CD14-positive monocyte (primary cell): ENCODE measurements at regions not wholly inside any gene's neighbourhood (a gene's known extent, or its start where the extent isn't known, plus 50 kb on each side); places are given as distances from the start of the nearest gene placed in this dataset.

Experiments
- DNase-seq, 3 donors: peaks; one replicate each; pipeline ENCODE4 v3.0.0-alpha.2; 2011 to 2022
- H2AFZ ChIP-seq: 2 replicates; pipeline ENCODE4 v1.6.0; 2012; ENCODE audit warnings: mild to moderate bottlenecking, low read depth, low read length, inconsistent platforms; ENCODE audit not compliant: insufficient read depth, poor library complexity, severe bottlenecking
- H3K27ac ChIP-seq, 2 donors: 1 replicate in 1 of 2; 2 replicates in 1 of 2; pipeline ENCODE4 v1.5.1; 2012 to 2013; ENCODE audit warnings: low read length in 2 of 2, control low read depth in 1 of 2, inconsistent platforms in 1 of 2, low read depth in 1 of 2, mild to moderate bottlenecking in 1 of 2
- H3K27me3 ChIP-seq, 2 donors: one replicate each; pipeline versions ENCODE4 v1.6.0 to v1.6.1; 2011 to 2013; ENCODE audit warnings: low read length in 2 of 2; ENCODE audit not compliant: control insufficient read depth in 2 of 2, insufficient read depth in 2 of 2
- H3K36me3 ChIP-seq, 2 donors: replicated peaks in 1 of 2; 1 replicate in 1 of 2; 2 replicates in 1 of 2; pipeline versions ENCODE4 v1.5.1 to v1.6.1; 2012 to 2013; ENCODE audit warnings: low read length in 2 of 2, control low read depth in 1 of 2, inconsistent platforms in 1 of 2, mild to moderate bottlenecking in 1 of 2; ENCODE audit not compliant: insufficient read depth in 2 of 2, control insufficient read depth in 1 of 2
- H3K4me1 ChIP-seq, 2 donors: 1 replicate in 1 of 2; 2 replicates in 1 of 2; pipeline versions ENCODE4 v1.5.1 to v1.6.1; 2012 to 2013; ENCODE audit warnings: low read length in 2 of 2, control low read depth in 1 of 2, inconsistent platforms in 1 of 2, mild to moderate bottlenecking in 1 of 2, moderate library complexity in 1 of 2; ENCODE audit not compliant: insufficient read depth in 2 of 2, control insufficient read depth in 1 of 2
- H3K4me2 ChIP-seq: replicated peaks from 2 replicates; pipeline ENCODE3; 2012; ENCODE audit warnings: low read length, moderate library complexity, mild to moderate bottlenecking; ENCODE audit not compliant: poor library complexity, severe bottlenecking; ENCODE audit errors: extremely low read depth
- H3K4me3 ChIP-seq, 3 experiments: fragments of 200-600 bp in 1 of 3; sonication (generic) in 1 of 3; replicated peaks in 1 of 3; 1 replicate in 2 of 3; 2 replicates in 1 of 3; pipeline ENCODE4 v1.5.1; 2011 to 2013; ENCODE audit warnings: low read length in 3 of 3, mild to moderate bottlenecking in 3 of 3, control low read depth in 2 of 3, low read depth in 2 of 3, inconsistent platforms in 1 of 3, moderate library complexity in 1 of 3
- H3K79me2 ChIP-seq: 2 replicates; pipeline ENCODE4 v1.6.0; 2012; ENCODE audit warnings: mild to moderate bottlenecking, control low read depth, inconsistent platforms, low read length, moderate library complexity; ENCODE audit not compliant: insufficient read depth
- H3K9ac ChIP-seq: 2 replicates; pipeline ENCODE4 v1.6.0; 2017; ENCODE audit warnings: low read length, mild to moderate bottlenecking; ENCODE audit not compliant: insufficient read depth, poor library complexity, severe bottlenecking
- H3K9me3 ChIP-seq, 2 donors: replicated peaks in 1 of 2; 1 replicate in 1 of 2; 2 replicates in 1 of 2; pipeline versions ENCODE4 v1.5.1 to v1.6.1; 2012 to 2013; ENCODE audit warnings: low read length in 2 of 2, control low read depth in 1 of 2; ENCODE audit not compliant: control insufficient read depth in 1 of 2, insufficient read depth in 1 of 2
- H4K20me1 ChIP-seq: 2 replicates; pipeline ENCODE4 v1.6.0; 2012; ENCODE audit warnings: mild to moderate bottlenecking, low read length, control low read depth, moderate library complexity; ENCODE audit not compliant: insufficient read depth
- H3K27ac Mint-ChIP-seq, 7 donors: one replicate each; pipeline ENCODE4 v1.8.0; 2020; ENCODE audit warnings: mild to moderate bottlenecking in 7 of 7, mixed read lengths in 7 of 7, moderate library complexity in 6 of 7, inconsistent platforms in 2 of 7
- H3K27me3 Mint-ChIP-seq, 3 donors: one replicate each; pipeline ENCODE4 v1.8.0; 2021 to 2022; ENCODE audit warnings: low read depth in 3 of 3, mild to moderate bottlenecking in 3 of 3, mixed read lengths in 3 of 3, moderate library complexity in 3 of 3, inconsistent platforms in 1 of 3
- H3K36me3 Mint-ChIP-seq, 2 donors: one replicate each; pipeline ENCODE4 v1.8.0; 2020; ENCODE audit warnings: mixed read lengths in 2 of 2, inconsistent platforms in 1 of 2, mild to moderate bottlenecking in 1 of 2
- H3K4me1 Mint-ChIP-seq: one replicate; pipeline ENCODE4 v1.8.0; 2020; ENCODE audit warnings: mild to moderate bottlenecking, mixed read lengths
- H3K4me3 Mint-ChIP-seq, 2 donors: one replicate each; pipeline ENCODE4 v1.8.0; 2020; ENCODE audit warnings: mild to moderate bottlenecking in 2 of 2, mixed read lengths in 2 of 2, moderate library complexity in 1 of 2
- H3K9me3 Mint-ChIP-seq, 7 donors: one replicate each; pipeline ENCODE4 v1.8.0; 2020 to 2022; ENCODE audit warnings: mixed read lengths in 7 of 7, mild to moderate bottlenecking in 6 of 7, moderate library complexity in 6 of 7, inconsistent platforms in 2 of 7
- WGBS: methylation state at CpG from one replicate; pipeline ENCODE4 v1.1.5; 2013; ENCODE audit warnings: missing lambda C conversion rate; ENCODE audit not compliant: insufficient coverage; 5-methylcytosine and 5-hydroxymethylcytosine counted together
- intact Hi-C, 2 donors: fragments of 100-400 bp; cut with micrococcal nuclease; formaldehyde crosslinking; loops; one replicate each; pipeline versions ENCODE4 v1.15.0 to v1.15.1; 2023
- TF ChIP-seq, protein P1 (sequence below): fragments of 200-600 bp; IDR thresholded peaks from one replicate; pipeline ENCODE4 v1.8.0; 2022; ENCODE audit warnings: antibody characterized with exemption, mild to moderate bottlenecking

DNA sequence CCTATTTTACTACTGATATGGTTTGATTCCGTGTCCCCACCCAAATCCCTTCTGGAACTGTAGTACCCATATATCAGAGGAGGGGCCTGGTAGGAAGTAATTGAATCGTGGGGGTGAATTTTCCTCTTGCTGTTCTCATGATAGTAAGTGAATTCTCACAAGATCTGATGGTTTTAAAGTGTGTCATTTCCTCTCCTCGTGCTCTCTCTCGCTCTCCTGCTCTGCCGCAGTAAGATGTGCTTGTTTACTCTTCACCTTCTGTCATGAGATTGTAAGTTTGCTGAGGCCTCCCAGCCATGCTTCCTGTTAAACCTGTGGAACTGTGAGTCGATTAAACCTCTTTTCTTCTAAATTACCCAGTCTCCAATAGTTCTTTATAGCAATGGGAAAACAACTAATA, 81.2 kb upstream of the ZBTB20 start:
- H3K27me3 Mint-ChIP-seq = peaks cover 0 to 8% (median 1%) of the 10 kb centered on the region in 3 donors
- peaks cover 0 to 4% of the 10 kb centered on the region in 2 donors for H3K27me3 ChIP-seq
- TF ChIP-seq, protein P1, sequence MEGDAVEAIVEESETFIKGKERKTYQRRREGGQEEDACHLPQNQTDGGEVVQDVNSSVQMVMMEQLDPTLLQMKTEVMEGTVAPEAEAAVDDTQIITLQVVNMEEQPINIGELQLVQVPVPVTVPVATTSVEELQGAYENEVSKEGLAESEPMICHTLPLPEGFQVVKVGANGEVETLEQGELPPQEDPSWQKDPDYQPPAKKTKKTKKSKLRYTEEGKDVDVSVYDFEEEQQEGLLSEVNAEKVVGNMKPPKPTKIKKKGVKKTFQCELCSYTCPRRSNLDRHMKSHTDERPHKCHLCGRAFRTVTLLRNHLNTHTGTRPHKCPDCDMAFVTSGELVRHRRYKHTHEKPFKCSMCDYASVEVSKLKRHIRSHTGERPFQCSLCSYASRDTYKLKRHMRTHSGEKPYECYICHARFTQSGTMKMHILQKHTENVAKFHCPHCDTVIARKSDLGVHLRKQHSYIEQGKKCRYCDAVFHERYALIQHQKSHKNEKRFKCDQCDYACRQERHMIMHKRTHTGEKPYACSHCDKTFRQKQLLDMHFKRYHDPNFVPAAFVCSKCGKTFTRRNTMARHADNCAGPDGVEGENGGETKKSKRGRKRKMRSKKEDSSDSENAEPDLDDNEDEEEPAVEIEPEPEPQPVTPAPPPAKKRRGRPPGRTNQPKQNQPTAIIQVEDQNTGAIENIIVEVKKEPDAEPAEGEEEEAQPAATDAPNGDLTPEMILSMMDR = no peak
- no peak overlapping the region for H3K9ac ChIP-seq
- no peaks in the 10 kb centered on the region for H3K4me1 ChIP-seq
- H3K27ac Mint-ChIP-seq = no peak overlapping the region
- H3K36me3 Mint-ChIP-seq = no peaks in the 10 kb centered on the region
- no peak overlapping the region for H2AFZ ChIP-seq
- no peak overlapping the region for H3K4me3 Mint-ChIP-seq
- no peak overlapping the region for H3K27ac ChIP-seq
- H3K9me3 ChIP-seq = no peaks in the 10 kb centered on the region
- no peaks in the 10 kb centered on the region for H4K20me1 ChIP-seq
- no peaks in the 10 kb centered on the region for H3K9me3 Mint-ChIP-seq
- no peaks in the 10 kb centered on the region for H3K79me2 ChIP-seq
- H3K4me2 ChIP-seq = no peak overlapping the region
- DNase-seq = no peak
- intact Hi-C loops = no loop called here
- 100% methylated on average over 3 of the region's 6 CpGs for WGBS
- H3K4me1 Mint-ChIP-seq = no peaks in the 10 kb centered on the region
- no peak overlapping the region for H3K4me3 ChIP-seq
- no peaks in the 10 kb centered on the region for H3K36me3 ChIP-seq

DNA sequence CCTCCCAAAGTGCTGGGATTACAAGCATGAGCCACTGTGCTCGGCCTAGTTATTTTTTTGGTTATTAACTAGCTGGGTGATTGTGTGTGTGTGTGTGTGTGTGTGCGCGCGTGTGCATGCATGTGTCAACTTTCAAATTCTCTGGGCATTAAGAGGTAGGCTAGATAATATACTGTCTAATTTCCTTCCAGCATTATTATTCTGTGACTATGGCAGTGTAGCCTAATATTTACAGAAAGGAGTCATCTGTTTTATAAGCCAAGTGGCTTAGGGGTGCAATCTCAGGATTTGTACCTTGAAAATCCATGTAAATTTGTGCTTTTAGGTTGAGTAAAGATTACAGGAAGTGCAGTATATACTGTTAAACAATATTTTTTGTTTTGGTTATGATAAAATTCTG, 85.1 kb upstream of the ZBTB20 start:
- Histone ChIP-seq H3K36me3 (no peaks in the 10 kb centered on the region), H3K79me2 (no peaks in the 10 kb centered on the region), H2AFZ (no peak overlapping the region), H4K20me1 (no peaks in the 10 kb centered on the region), H3K27me3 (peaks cover 0 to 1% of the 10 kb centered on the region in 2 donors), H3K4me3 (no peak overlapping the region), H3K4me1 (no peaks in the 10 kb centered on the region), H3K4me2 (no peak overlapping the region), H3K9ac (no peak overlapping the region), H3K9me3 (no peaks in the 10 kb centered on the region), H3K27ac (no peak overlapping the region)
- TF ChIP-seq, protein P1 = no peak
- WGBS = no CpG with 5 or more reads among the region's 4 CpGs
- intact Hi-C loops = no loop called here
- DNase-seq = no peak
- peaks cover 0 to 6% (median 1%) of the 10 kb centered on the region in 3 donors for H3K27me3 Mint-ChIP-seq
- H3K36me3 Mint-ChIP-seq = no peaks in the 10 kb centered on the region
- no peaks in the 10 kb centered on the region for H3K9me3 Mint-ChIP-seq
- no peaks in the 10 kb centered on the region for H3K4me1 Mint-ChIP-seq
- H3K27ac Mint-ChIP-seq = no peak overlapping the region
- H3K4me3 Mint-ChIP-seq = no peak overlapping the region
